HG02943 (cell line): ENCODE measurements at regions not wholly inside any gene's neighbourhood (a gene's known extent, or its start where the extent isn't known, plus 50 kb on each side); places are given as distances from the start of the nearest gene placed in this dataset.
"Not testable (repeated sequence)": the region's sequence is repeated elsewhere in the genome, so short reads cannot be mapped to it uniquely, and the experiment has no call there.

ENCODE experiments used
- ATAC-seq: cut with Tn5 transposase; IDR thresholded peaks from one replicate; pipeline ENCODE4 v1.9.1; 2021; ENCODE audit warnings: mild to moderate bottlenecking, low read depth, moderate library complexity; ENCODE audit not compliant: unreplicated experiment

- no peak for ATAC-seq
Measured at GRCh38 chr2:215833531-215834162, 179.7 kb downstream of the MREG start.

- ATAC-seq, result no peak
Measured at GRCh38 chr2:215832791-215833190, 180.6 kb downstream of the MREG start.

- peak; percentile 89 for ATAC-seq
Measured at GRCh38 chr2:215831296-215831913, 181.9 kb downstream of the MREG start.

GRCh38 chr2:215830304-215830703 is 183.0 kb downstream of the MREG start:
- no peak for ATAC-seq

GRCh38 chr2:215829261-215829660 is 184.1 kb downstream of the MREG start:
- ATAC-seq, result no peak

GRCh38 chr2:215828528-215829184 is 184.7 kb downstream of the MREG start:
- ATAC-seq, result peak; percentile 63

GRCh38 chr2:215826838-215827441 is 186.4 kb downstream of the MREG start:
- no peak for ATAC-seq

GRCh38 chr2:215826376-215826775 is 187.0 kb downstream of the MREG start:
- no peak for ATAC-seq

- ATAC-seq, result no peak
Measured at GRCh38 chr2:215825707-215826106, 187.6 kb downstream of the MREG start.

GRCh38 chr2:215821298-215821697 is 192.1 kb downstream of the MREG start:
- ATAC-seq, result not testable (repeated sequence)

- ATAC-seq, result not testable (repeated sequence)
Measured at GRCh38 chr2:215819713-215820112, 193.6 kb downstream of the MREG start.

GRCh38 chr2:215817046-215817445 is 196.3 kb downstream of the MREG start:
- no peak for ATAC-seq

GRCh38 chr2:215816424-215816823 is 196.9 kb downstream of the MREG start:
- no peak for ATAC-seq

GRCh38 chr2:215815960-215816359 is 197.4 kb downstream of the MREG start:
- ATAC-seq, result no peak

- no peak for ATAC-seq
Measured at GRCh38 chr2:215812966-215813365, 200.4 kb downstream of the MREG start.

GRCh38 chr2:215811409-215812345 is 201.7 kb downstream of the MREG start:
- peak; percentile 97 for ATAC-seq

- ATAC-seq, result peak; percentile 34
Measured at GRCh38 chr2:215811003-215811402, 202.3 kb downstream of the MREG start.

- ATAC-seq, result no peak
Measured at GRCh38 chr2:215808996-215809395, 204.4 kb downstream of the MREG start.

- ATAC-seq, result no peak
Measured at GRCh38 chr2:215808194-215808593, 205.2 kb downstream of the MREG start.

- ATAC-seq, result no peak
Measured at GRCh38 chr2:215805493-215805892, 207.9 kb downstream of the MREG start.
